ENCODE measurements at regions not wholly inside any gene's neighbourhood (a gene's known extent, or its start where the extent isn't known, plus 50 kb on each side); places are given as distances from the start of the nearest gene placed in this dataset.

GRCh38 chr18:29154758-29155725 lies 978.1 kb upstream of the CDH2 start:
- Histone ChIP-seq H3K27ac (peak overlapping the region in 2 of 4 donors; percentile 5 to 40), H3K36me3 (no peaks in the 10 kb centered on the region), H3K9me3 (no peaks in the 10 kb centered on the region), H3K4me3 (no peak overlapping the region), H3K27me3 (no peaks in the 10 kb centered on the region), H3K4me1 (peaks cover 0 to 9% (median 0%) of the 10 kb centered on the region in 3 donors)
- no peak for TF ChIP-seq EP300 (IDR thresholded peaks at IDR 0.05)
- peak; percentile 8 for TF ChIP-seq POLR2AphosphoS5 (IDR thresholded peaks at IDR 0.05)
- TF ChIP-seq POLR2A (IDR thresholded peaks at IDR 0.05): no peak
- WGBS, 2 donors (ENCODE audit: low coverage in 1 of 2): 49 to 66% methylated on average over 9 of the region's 9 CpGs
- no peak for ATAC-seq

GRCh38 chr18:29154196-29154757 lies 977.3 kb upstream of the CDH2 start:
- H3K9me3 ChIP-seq: no peaks in the 10 kb centered on the region
- ATAC-seq: no peak
- WGBS, 2 donors (ENCODE audit: low coverage in 1 of 2): 14 to 46% methylated on average over 1 of the region's 1 CpG

GRCh38 chr18:29153091-29153490 lies 976.2 kb upstream of the CDH2 start:
- no peaks in the 10 kb centered on the region for H3K36me3 ChIP-seq
- no peak for TF ChIP-seq POLR2AphosphoS5 (IDR thresholded peaks at IDR 0.05)
- no peak for TF ChIP-seq EP300 (IDR thresholded peaks at IDR 0.05)
- no peak for TF ChIP-seq POLR2A (IDR thresholded peaks at IDR 0.05)
- TF ChIP-seq CTCF (IDR thresholded peaks at IDR 0.05): no peak
- no peak overlapping the region for H3K4me3 ChIP-seq
- peaks cover 0 to 6% (median 0%) of the 10 kb centered on the region in 3 donors for H3K4me1 ChIP-seq
- ATAC-seq: no peak
- no peaks in the 10 kb centered on the region for H3K9me3 ChIP-seq
- no peaks in the 10 kb centered on the region for H3K27me3 ChIP-seq
- no peak overlapping the region for H3K27ac ChIP-seq
- WGBS, 2 donors (ENCODE audit: low coverage in 1 of 2): 54 to 64% methylated on average over 6 to 7 of the region's 7 CpGs

More at GRCh38 chr18:29154196-29154757, 977.3 kb upstream of the CDH2 start:
- Histone ChIP-seq H3K27ac (peak overlapping the region in 2 of 4 donors; percentile 5 to 40), H3K27me3 (no peaks in the 10 kb centered on the region), H3K36me3 (no peaks in the 10 kb centered on the region), H3K4me3 (no peak overlapping the region), H3K4me1 (peaks cover 0 to 6% (median 0%) of the 10 kb centered on the region in 3 donors)
- TF ChIP-seq POLR2AphosphoS5 (IDR thresholded peaks at IDR 0.05): no peak
- TF ChIP-seq POLR2A (IDR thresholded peaks at IDR 0.05): no peak
- TF ChIP-seq CTCF (IDR thresholded peaks at IDR 0.05): no peak
- TF ChIP-seq EP300 (IDR thresholded peaks at IDR 0.05): no peak

- Histone ChIP-seq H3K27me3 (no peaks in the 10 kb centered on the region), H3K27ac (no peak overlapping the region), H3K9me3 (no peaks in the 10 kb centered on the region), H3K4me1 (no peaks in the 10 kb centered on the region), H3K4me3 (no peak overlapping the region), H3K36me3 (no peaks in the 10 kb centered on the region)
- TF ChIP-seq EP300 (IDR thresholded peaks at IDR 0.05) (no peak), POLR2AphosphoS5 (IDR thresholded peaks at IDR 0.05) (no peak), CTCF (IDR thresholded peaks at IDR 0.05) (no peak), POLR2A (IDR thresholded peaks at IDR 0.05) (no peak)
- ATAC-seq: no peak
- WGBS, 2 donors (ENCODE audit: low coverage in 1 of 2): 11 to 38% methylated on average over 2 of the region's 2 CpGs
Observed at GRCh38 chr18:29147944-29148343, 971.0 kb upstream of the CDH2 start.

- no peak overlapping the region for H3K27ac ChIP-seq
- H3K4me3 ChIP-seq: no peak overlapping the region
- TF ChIP-seq EP300 (IDR thresholded peaks at IDR 0.05) (no peak), POLR2AphosphoS5 (IDR thresholded peaks at IDR 0.05) (no peak), CTCF (IDR thresholded peaks at IDR 0.05) (no peak), POLR2A (IDR thresholded peaks at IDR 0.05) (no peak)
- no peak for ATAC-seq
- H3K4me1 ChIP-seq: no peaks in the 10 kb centered on the region
- 17 to 34% methylated on average over 4 of the region's 4 CpGs for WGBS, 2 donors (ENCODE audit: low coverage in 1 of 2)
- H3K27me3 ChIP-seq: no peaks in the 10 kb centered on the region
- H3K36me3 ChIP-seq: no peaks in the 10 kb centered on the region
- H3K9me3 ChIP-seq: no peaks in the 10 kb centered on the region
Observed at GRCh38 chr18:29146068-29146467, 969.1 kb upstream of the CDH2 start.
